SK-N-MC (cell line): ENCODE measurements at regions not wholly inside any gene's neighbourhood (a gene's known extent, or its start where the extent isn't known, plus 50 kb on each side); places are given as distances from the start of the nearest gene placed in this dataset.

ENCODE experiments used
- EZH2 ChIP-seq: fragments of 200-600 bp; sonication (generic); IDR thresholded peaks from one replicate; pipeline ENCODE4 v1.6.1; 2017; ENCODE audit warnings: antibody characterized with exemption
- POLR2AphosphoS5 ChIP-seq: IDR thresholded peaks from 2 replicates; pipeline ENCODE4 v1.6.1; 2012; ENCODE audit warnings: mild to moderate bottlenecking, low read depth, low read length, borderline replicate concordance

- no peak for TF ChIP-seq POLR2AphosphoS5
- no peak for TF ChIP-seq EZH2
Measured at GRCh38 chr19:34847393-34847792, 74.4 kb upstream of the ZNF599 start.
